ENCODE measurements at regions not wholly inside any gene's neighbourhood (a gene's known extent, or its start where the extent isn't known, plus 50 kb on each side); places are given as distances from the start of the nearest gene placed in this dataset.

GRCh38 chr13:107852072-107852471 lies 363.3 kb downstream of the LIG4 start:
- Histone ChIP-seq H3K79me2 (ENCODE audit: insufficient read depth, low read length) (no peaks in the 10 kb centered on the region), H2AFZ (ENCODE audit: low read depth, low read length, poor library complexity, severe bottlenecking) (no peak overlapping the region), H3K27ac (ENCODE audit: low read depth, low read length) (no peak overlapping the region), H3K9ac (ENCODE audit: low read length) (no peak overlapping the region), H3K4me2 (ENCODE audit: low read length) (no peak overlapping the region), H3K4me3 (replicated peaks in 1 of 2; ENCODE audit: low read depth in 1 of 2, low read length in 2 of 2) (no peak overlapping the region), H3K9me3 (ENCODE audit: control insufficient read depth in 1 of 2, insufficient read depth in 1 of 2, low read depth in 1 of 2, low read length in 2 of 2) (peaks cover 10 to 14% of the 10 kb centered on the region in 2 experiments; a peak in 2 of 4 replicates), H3K4me1 (ENCODE audit: control insufficient read depth in 1 of 2, insufficient read depth in 2 of 2, low read length in 2 of 2) (no peaks in the 10 kb centered on the region), H3K36me3 (ENCODE audit: control insufficient read depth in 1 of 2, insufficient read depth in 2 of 2, low read length in 2 of 2) (no peaks in the 10 kb centered on the region), H4K20me1 (ENCODE audit: insufficient read depth) (no peaks in the 10 kb centered on the region), H3K9me2 (ENCODE audit: insufficient read depth) (no peaks in the 10 kb centered on the region), H3K27me3 (ENCODE audit: insufficient read depth, low read length) (no peaks in the 10 kb centered on the region)
- no TSS peak for BruUV-seq (replicated peaks)
- RAD21 ChIA-PET (ENCODE audit: low non-redundant PET in 1 of 2, low total read pairs in 2 of 2, uncharacterized antibody in 2 of 2, unreplicated experiment in 2 of 2): no interaction called here
- CTCF ChIA-PET: no interaction called here
- TF ChIP-seq CEBPB (IDR thresholded peaks at IDR 0.05; ENCODE audit: low read depth): no peak
- TF ChIP-seq REST (IDR thresholded peaks at IDR 0.05; ENCODE audit: low read depth): no peak
- no peak for TF ChIP-seq SP1 (IDR thresholded peaks at IDR 0.05; ENCODE audit: low read depth)
- no peak for TF ChIP-seq POLR2A (IDR thresholded peaks at IDR 0.05; ENCODE audit: borderline replicate concordance, extremely low read depth, insufficient read depth, insufficient read length)
- TF ChIP-seq ZFX (IDR thresholded peaks at IDR 0.05): no peak
- no peak for TF ChIP-seq ZNF274 (IDR thresholded peaks at IDR 0.05; ENCODE audit: low read depth, low read length)
- no peak for TF ChIP-seq EZH2 (IDR thresholded peaks at IDR 0.05)
- no peak for TF ChIP-seq JUND (IDR thresholded peaks at IDR 0.05)
- TF ChIP-seq CTCF (IDR thresholded peaks at IDR 0.05 in 2 of 3, conservative IDR thresholded peaks at IDR 0.05 in 1 of 3; ENCODE audit: borderline replicate concordance in 1 of 3, insufficient read depth in 1 of 3, low read depth in 2 of 3, low read length in 2 of 3): no peak
- TF ChIP-seq POLR2AphosphoS5 (IDR thresholded peaks at IDR 0.05; ENCODE audit: low read depth, low read length): no peak
- no peak for TF ChIP-seq RAD21 (IDR thresholded peaks at IDR 0.05; ENCODE audit: low read depth)
- TF ChIP-seq MAX (IDR thresholded peaks at IDR 0.05): no peak
- no peak for TF ChIP-seq FOSL1 (IDR thresholded peaks at IDR 0.05; ENCODE audit: low read depth)
- ATAC-seq: no peak
- POLR2A ChIA-PET: no interaction called here
- no peak for DNase-seq (ENCODE audit: low read depth, low spot score)
- intact Hi-C loops (cut with micrococcal nuclease): no loop called here
